Coronary artery (tissue), 2 donors: ENCODE measurements at regions not wholly inside any gene's neighbourhood (a gene's known extent, or its start where the extent isn't known, plus 50 kb on each side); places are given as distances from the start of the nearest gene placed in this dataset.

Experiments used
- DNase-seq: peaks from one replicate; pipeline ENCODE4 v3.0.0-alpha.2; 2017; ENCODE audit warnings: low spot score
- H3K27ac ChIP-seq, 2 donors: fragments of 200-600 bp; sonication (generic); one replicate each; pipeline ENCODE4 v1.5.1; 2016 to 2019
- H3K4me3 ChIP-seq: fragments of 200-600 bp; sonication (generic); 2 replicates; pipeline ENCODE4 v1.5.1; 2016; ENCODE audit warnings: mild to moderate bottlenecking, moderate library complexity
- CTCF ChIP-seq: fragments of 200-600 bp; sonication (generic); IDR thresholded peaks from one replicate; pipeline ENCODE4 v1.5.1; 2019; ENCODE audit warnings: antibody characterized with exemption

- Histone ChIP-seq H3K4me3 (no peak overlapping the region), H3K27ac (no peak overlapping the region)
- DNase-seq: no peak
- no peak for TF ChIP-seq CTCF
Measured at GRCh38 chr2:215662715-215663114, 226.8 kb upstream of the FN1 start.

- no peak for DNase-seq
- Histone ChIP-seq H3K27ac (no peak overlapping the region), H3K4me3 (no peak overlapping the region)
- TF ChIP-seq CTCF: no peak
Measured at GRCh38 chr2:215660687-215661086, 224.8 kb upstream of the FN1 start.

GRCh38 chr2:215659650-215660049 is 223.8 kb upstream of the FN1 start:
- DNase-seq: no peak
- H3K4me3 ChIP-seq: no peak overlapping the region
- H3K27ac ChIP-seq: no peak overlapping the region
- no peak for TF ChIP-seq CTCF

- TF ChIP-seq CTCF: no peak
- no peak for DNase-seq
- peak overlapping the region in 1 of 2 donors; percentile 51 for H3K27ac ChIP-seq
- H3K4me3 ChIP-seq: no peak overlapping the region
Measured at GRCh38 chr2:215658635-215659305, 222.9 kb upstream of the FN1 start.

GRCh38 chr2:215657844-215658243 is 222.0 kb upstream of the FN1 start:
- TF ChIP-seq CTCF: no peak
- Histone ChIP-seq H3K4me3 (no peak overlapping the region), H3K27ac (peak overlapping the region; percentile 51 to 71)
- no peak for DNase-seq

- no peak overlapping the region for H3K4me3 ChIP-seq
- H3K27ac ChIP-seq: no peak overlapping the region
- no peak for DNase-seq
- TF ChIP-seq CTCF: no peak
Measured at GRCh38 chr2:215654148-215654819, 218.4 kb upstream of the FN1 start.
